HG02610 (cell line): ENCODE measurements at regions not wholly inside any gene's neighbourhood (a gene's known extent, or its start where the extent isn't known, plus 50 kb on each side); places are given as distances from the start of the nearest gene placed in this dataset.

Experiments used
- ATAC-seq: cut with Tn5 transposase; IDR thresholded peaks from one replicate; pipeline ENCODE4 v1.9.1; 2021; ENCODE audit warnings: mild to moderate bottlenecking, moderate library complexity; ENCODE audit not compliant: unreplicated experiment

- no peak for ATAC-seq
These were observed 535.5 kb downstream of the LRRIQ3 start for GRCh38 chr1:73662526-73662925.

- ATAC-seq: no peak
These were observed 538.8 kb downstream of the LRRIQ3 start for GRCh38 chr1:73659136-73659535.

- ATAC-seq: no peak
These were observed 543.3 kb downstream of the LRRIQ3 start for GRCh38 chr1:73654714-73655113.

- no peak for ATAC-seq
These were observed 553.8 kb downstream of the LRRIQ3 start for GRCh38 chr1:73644198-73644597.

GRCh38 chr1:73639494-73639893, 558.5 kb downstream of the LRRIQ3 start:
- ATAC-seq: no peak

GRCh38 chr1:73637264-73637663, 560.7 kb downstream of the LRRIQ3 start:
- ATAC-seq: no peak

GRCh38 chr1:73635021-73635420, 563.0 kb downstream of the LRRIQ3 start:
- no peak for ATAC-seq

- no peak for ATAC-seq
These were observed 570.3 kb downstream of the LRRIQ3 start for GRCh38 chr1:73627723-73628122.

GRCh38 chr1:73626326-73626725, 571.6 kb downstream of the LRRIQ3 start:
- ATAC-seq: no peak

- ATAC-seq: no peak
These were observed 574.0 kb downstream of the LRRIQ3 start for GRCh38 chr1:73623946-73624345.

- ATAC-seq: no peak
These were observed 580.8 kb downstream of the LRRIQ3 start for GRCh38 chr1:73617145-73617544.

- no peak for ATAC-seq
These were observed 586.3 kb downstream of the LRRIQ3 start for GRCh38 chr1:73611681-73612080.

- ATAC-seq: no peak
These were observed 593.2 kb downstream of the LRRIQ3 start for GRCh38 chr1:73604739-73605138.

GRCh38 chr1:73604211-73604610, 593.8 kb downstream of the LRRIQ3 start:
- no peak for ATAC-seq

- no peak for ATAC-seq
These were observed 604.2 kb downstream of the LRRIQ3 start for GRCh38 chr1:73593804-73594203.

GRCh38 chr1:73593364-73593763, 604.6 kb downstream of the LRRIQ3 start:
- no peak for ATAC-seq

GRCh38 chr1:73587080-73587479, 610.9 kb downstream of the LRRIQ3 start:
- ATAC-seq: no peak

- ATAC-seq: no peak
These were observed 620.8 kb downstream of the LRRIQ3 start for GRCh38 chr1:73577206-73577605.

- no peak for ATAC-seq
These were observed 621.9 kb downstream of the LRRIQ3 start for GRCh38 chr1:73576083-73576482.

GRCh38 chr1:73564294-73564693, 633.7 kb downstream of the LRRIQ3 start:
- no peak for ATAC-seq

GRCh38 chr1:73556270-73556669, 641.7 kb downstream of the LRRIQ3 start:
- no peak for ATAC-seq

- no peak for ATAC-seq
These were observed 660.6 kb downstream of the LRRIQ3 start for GRCh38 chr1:73537400-73537799.

GRCh38 chr1:73517603-73518191, 680.3 kb downstream of the LRRIQ3 start:
- no peak for ATAC-seq
